CD4-positive, alpha-beta T cell treated with Interleukin-15 for 1 hour (primary cell): ENCODE measurements at regions not wholly inside any gene's neighbourhood (a gene's known extent, or its start where the extent isn't known, plus 50 kb on each side); places are given as distances from the start of the nearest gene placed in this dataset.
"Not testable (repeated sequence)": the region's sequence is repeated elsewhere in the genome, so short reads cannot be mapped to it uniquely, and the experiment has no call there.

ENCODE experiments used
- DNase-seq: peaks from one replicate; pipeline ENCODE4 v3.0.0-alpha.2; 2020

GRCh38 chr18:70634576-70635147 is 345.8 kb downstream of the SOCS6 start:
- no peak for DNase-seq

- DNase-seq, result no peak
Measured at GRCh38 chr18:70627182-70627802, 338.4 kb downstream of the SOCS6 start.

GRCh38 chr18:70622622-70623419 is 334.0 kb downstream of the SOCS6 start:
- no peak for DNase-seq

- DNase-seq, result peak; percentile 27
Measured at GRCh38 chr18:70621710-70622109, 332.9 kb downstream of the SOCS6 start.

- no peak for DNase-seq
Measured at GRCh38 chr18:70620837-70621612, 332.2 kb downstream of the SOCS6 start.

GRCh38 chr18:70617020-70617763 is 328.3 kb downstream of the SOCS6 start:
- DNase-seq, result no peak

GRCh38 chr18:70600225-70600925 is 311.5 kb downstream of the SOCS6 start:
- no peak for DNase-seq

- no peak for DNase-seq
Measured at GRCh38 chr18:70598406-70598805, 309.6 kb downstream of the SOCS6 start.

- no peak for DNase-seq
Measured at GRCh38 chr18:70582981-70583380, 294.1 kb downstream of the SOCS6 start.

- no peak for DNase-seq
Measured at GRCh38 chr18:70578480-70578879, 289.6 kb downstream of the SOCS6 start.

- DNase-seq, result no peak
Measured at GRCh38 chr18:70577023-70577420, 288.2 kb downstream of the SOCS6 start.

- DNase-seq, result no peak
Measured at GRCh38 chr18:70576276-70577022, 287.6 kb downstream of the SOCS6 start.

GRCh38 chr18:70574951-70575350 is 286.1 kb downstream of the SOCS6 start:
- DNase-seq, result not testable (repeated sequence)

GRCh38 chr18:70569647-70570046 is 280.8 kb downstream of the SOCS6 start:
- DNase-seq, result not testable (repeated sequence)

- no peak for DNase-seq
Measured at GRCh38 chr18:70559446-70559845, 270.6 kb downstream of the SOCS6 start.

- no peak for DNase-seq
Measured at GRCh38 chr18:70558371-70558770, 269.5 kb downstream of the SOCS6 start.

GRCh38 chr18:70554854-70555445 is 266.1 kb downstream of the SOCS6 start:
- DNase-seq, result no peak

- DNase-seq, result no peak
Measured at GRCh38 chr18:70553936-70554260, 265.1 kb downstream of the SOCS6 start.

GRCh38 chr18:70553245-70553935 is 264.5 kb downstream of the SOCS6 start:
- DNase-seq, result no peak

GRCh38 chr18:70536370-70537062 is 247.7 kb downstream of the SOCS6 start:
- DNase-seq, result no peak
